T-cell (primary cell): ENCODE measurements at regions not wholly inside any gene's neighbourhood (a gene's known extent, or its start where the extent isn't known, plus 50 kb on each side); places are given as distances from the start of the nearest gene placed in this dataset.

Experiments
- ATAC-seq, 4 experiments: fragments of 200-7000 bp in 3 of 4; fragments of 150-1000 bp in 1 of 4; cut with Tn5 transposase; replicated peaks in 1 of 4; 1 replicate in 3 of 4; 2 replicates in 1 of 4; pipeline ENCODE4 v1.10.0; 2021; ENCODE audit warnings: moderate library complexity in 3 of 4, mild to moderate bottlenecking in 2 of 4, moderate number of reproducible peaks in 1 of 4
- CTCF ChIA-PET, 2 donors: fragments of 300-600 bp; sonication (Branson Sonifier 250); formaldehyde crosslinking; loops; one replicate each; lab custom pipeline; 2022; ENCODE audit warnings: antibody characterized with exemption in 2 of 2; lab: Charles Lee
- POLR2A ChIA-PET, 2 donors: fragments of 300-600 bp; sonication (Branson Sonifier 250); formaldehyde crosslinking; loops; one replicate each; lab custom pipeline; 2022; ENCODE audit warnings: antibody characterized with exemption in 2 of 2; lab: Charles Lee
- DNase-seq, 35 experiments: peaks; one replicate each; pipeline versions ENCODE4 v3.0.0 to v3.0.0-alpha.2; 2013 to 2023
- H3K27ac ChIP-seq: one replicate; pipeline ENCODE4 v1.5.1; 2013; ENCODE audit warnings: low read length
- H3K27me3 ChIP-seq, 2 experiments: replicated peaks in 1 of 2; 1 replicate in 1 of 2; 2 replicates in 1 of 2; pipeline versions ENCODE4 v1.6.1 to v1.7.0; 2013; ENCODE audit warnings: low read length in 1 of 2, mixed read lengths in 1 of 2; ENCODE audit not compliant: control insufficient read depth in 2 of 2, insufficient read depth in 2 of 2; ENCODE audit errors: extremely low read depth in 1 of 2
- H3K36me3 ChIP-seq, 2 donors: 1 replicate in 1 of 2; 2 replicates in 1 of 2; pipeline versions ENCODE4 v1.6.1 to v1.7.0; 2013; ENCODE audit warnings: low read length in 1 of 2; ENCODE audit not compliant: control insufficient read depth in 2 of 2, insufficient read depth in 1 of 2; ENCODE audit errors: extremely low read depth in 1 of 2
- H3K4me1 ChIP-seq, 2 experiments: 1 replicate in 1 of 2; 2 replicates in 1 of 2; pipeline versions ENCODE4 v1.6.1 to v1.7.0; 2013; ENCODE audit warnings: low read length in 2 of 2, mixed read lengths in 1 of 2; ENCODE audit not compliant: insufficient read depth in 2 of 2, control insufficient read depth in 1 of 2; ENCODE audit errors: extremely low read depth in 1 of 2
- H3K4me3 ChIP-seq, 2 donors: 1 replicate in 1 of 2; 2 replicates in 1 of 2; pipeline versions ENCODE4 v1.5.1 to v1.7.0; 2013; ENCODE audit warnings: mild to moderate bottlenecking in 2 of 2, low read length in 1 of 2, moderate library complexity in 1 of 2; ENCODE audit not compliant: control insufficient read depth in 1 of 2; ENCODE audit errors: extremely low read depth in 1 of 2
- H3K9me3 ChIP-seq: 2 replicates; pipeline ENCODE4 v1.7.0; 2013
- H3K27ac Mint-ChIP-seq, 2 donors: one replicate each; pipeline ENCODE4 v1.8.0; 2020 to 2021; ENCODE audit warnings: mild to moderate bottlenecking in 2 of 2, mixed read lengths in 2 of 2
- H3K27me3 Mint-ChIP-seq, 2 donors: one replicate each; pipeline ENCODE4 v1.8.0; 2021 to 2022; ENCODE audit warnings: mixed read lengths in 2 of 2
- H3K36me3 Mint-ChIP-seq: one replicate; pipeline ENCODE4 v1.8.0; 2021; ENCODE audit warnings: mixed read lengths
- H3K4me1 Mint-ChIP-seq, 3 donors: one replicate each; pipeline ENCODE4 v1.8.0; 2020 to 2022; ENCODE audit warnings: mixed read lengths in 3 of 3, mild to moderate bottlenecking in 1 of 3
- H3K4me3 Mint-ChIP-seq, 3 donors: one replicate each; pipeline ENCODE4 v1.8.0; 2020 to 2022; ENCODE audit warnings: mild to moderate bottlenecking in 3 of 3, mixed read lengths in 3 of 3, moderate library complexity in 3 of 3
- H3K9me3 Mint-ChIP-seq, 3 donors: one replicate each; pipeline ENCODE4 v1.8.0; 2020 to 2022; ENCODE audit warnings: mixed read lengths in 3 of 3
- WGBS: methylation state at CpG from one replicate; pipeline ENCODE4 v1.1.5; 2013; ENCODE audit warnings: missing lambda C conversion rate; ENCODE audit not compliant: insufficient coverage; 5-methylcytosine and 5-hydroxymethylcytosine counted together

DNA sequence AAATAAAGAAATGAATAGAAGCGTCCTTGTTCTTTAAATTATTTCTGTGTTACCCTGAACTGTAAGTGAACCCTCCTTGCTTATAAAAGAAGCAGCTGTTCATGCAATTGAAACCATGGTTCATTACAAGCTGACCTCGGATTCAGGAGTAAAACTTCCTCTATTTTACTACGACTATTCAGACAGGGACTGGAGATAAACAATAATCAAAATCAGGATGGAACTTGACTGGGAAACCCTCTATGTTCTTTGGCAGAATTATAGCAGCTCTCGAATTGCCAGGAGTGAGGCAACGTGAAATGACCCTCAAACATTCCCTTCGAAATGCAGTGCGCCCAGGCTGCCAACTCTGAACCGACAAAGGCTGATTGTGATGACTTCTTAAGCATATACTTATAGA lies 172.1 kb downstream of the CYP26A1 start:
- H3K27me3 Mint-ChIP-seq, result peaks cover 11 to 17% of the 10 kb centered on the region in 2 donors
- no peaks in the 10 kb centered on the region for H3K36me3 Mint-ChIP-seq
- ChIA-PET POLR2A (no interaction called here), CTCF (no interaction called here)
- Histone ChIP-seq H3K27me3 (peaks cover 0 to 3% of the 10 kb centered on the region in 2 experiments), H3K27ac (no peak overlapping the region), H3K36me3 (no peaks in the 10 kb centered on the region), H3K9me3 (no peaks in the 10 kb centered on the region), H3K4me1 (no peaks in the 10 kb centered on the region), H3K4me3 (no peak overlapping the region)
- DNase-seq (no peak), ATAC-seq (no peak)
- H3K4me1 Mint-ChIP-seq, result no peaks in the 10 kb centered on the region
- 59% methylated on average over 3 of the region's 8 CpGs for WGBS
- H3K9me3 Mint-ChIP-seq, result no peaks in the 10 kb centered on the region
- H3K27ac Mint-ChIP-seq, result no peak overlapping the region
- H3K4me3 Mint-ChIP-seq, result no peak overlapping the region

DNA sequence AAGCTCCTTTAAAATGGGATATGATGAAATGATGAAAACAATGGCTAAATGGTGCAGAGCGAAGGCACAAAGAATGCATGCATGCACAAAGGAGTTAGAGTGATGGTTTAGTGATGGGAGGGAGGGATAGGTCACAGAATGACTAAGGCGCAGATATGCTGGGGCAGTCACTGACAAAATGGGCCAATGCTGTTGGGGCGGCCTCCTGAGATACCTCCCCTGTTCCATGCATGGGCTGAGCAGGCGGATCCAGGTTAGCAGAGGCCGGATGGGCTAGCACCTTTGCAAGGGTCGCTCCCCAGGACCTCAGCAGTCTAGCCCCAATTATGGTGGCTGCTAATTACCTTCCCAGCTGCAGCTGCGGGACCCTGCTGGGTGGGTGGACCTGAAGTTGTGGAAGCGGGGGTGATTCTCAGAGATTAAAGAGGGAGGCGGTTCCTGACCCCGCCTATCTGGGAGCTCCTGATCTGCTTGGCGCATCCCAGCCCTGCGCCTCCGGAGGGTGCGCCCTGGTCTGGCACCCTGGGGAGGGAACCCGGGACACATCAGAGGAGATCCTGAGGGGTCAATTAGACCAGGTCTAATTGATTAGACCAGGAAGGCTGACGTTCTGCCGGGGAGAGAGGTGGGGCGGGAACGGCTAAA lies 175.0 kb downstream of the CYP26A1 start:
- Mint-ChIP-seq H3K27me3 (peaks cover 5 to 12% of the 10 kb centered on the region in 2 donors), H3K36me3 (no peaks in the 10 kb centered on the region), H3K9me3 (no peaks in the 10 kb centered on the region), H3K4me3 (no peak overlapping the region), H3K4me1 (no peaks in the 10 kb centered on the region), H3K27ac (no peak overlapping the region)
- no peaks in the 10 kb centered on the region for H3K9me3 ChIP-seq
- no peaks in the 10 kb centered on the region for H3K4me1 ChIP-seq
- no peak overlapping the region for H3K27ac ChIP-seq
- no peaks in the 10 kb centered on the region for H3K36me3 ChIP-seq
- WGBS, result 82% methylated on average over 19 of the region's 19 CpGs
- peaks cover 0 to 3% of the 10 kb centered on the region in 2 experiments for H3K27me3 ChIP-seq
- ATAC-seq, result no peak
- H3K4me3 ChIP-seq, result no peak overlapping the region
- ChIA-PET CTCF (no interaction called here), POLR2A (no interaction called here)
- DNase-seq, result no peak

DNA sequence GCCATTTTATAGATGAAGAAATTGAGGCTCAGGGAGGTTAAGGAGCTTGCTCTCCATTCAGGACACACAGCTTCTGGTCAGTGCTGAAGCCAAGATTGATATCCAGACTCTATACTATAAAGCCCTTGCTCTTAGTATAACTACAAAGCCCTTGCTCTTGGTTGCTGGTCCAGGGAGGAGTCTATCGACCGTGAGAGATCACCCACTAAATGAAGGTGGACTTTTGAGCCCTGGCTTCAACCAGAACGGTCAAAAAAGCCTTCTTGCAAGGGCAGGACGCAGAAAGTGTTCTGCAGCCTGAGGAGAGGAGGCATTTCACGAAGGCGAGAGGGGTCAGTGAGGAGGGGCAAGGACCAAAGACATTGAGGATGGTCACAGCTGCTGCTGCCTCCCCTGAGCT lies 176.3 kb downstream of the CYP26A1 start:
- Histone ChIP-seq H3K9me3 (no peaks in the 10 kb centered on the region), H3K4me3 (no peak overlapping the region), H3K27me3 (no peaks in the 10 kb centered on the region), H3K4me1 (no peaks in the 10 kb centered on the region), H3K27ac (no peak overlapping the region), H3K36me3 (no peaks in the 10 kb centered on the region)
- Mint-ChIP-seq H3K27ac (no peak overlapping the region), H3K36me3 (no peaks in the 10 kb centered on the region), H3K27me3 (peaks cover 4 to 8% of the 10 kb centered on the region in 2 donors), H3K4me1 (no peaks in the 10 kb centered on the region), H3K9me3 (no peaks in the 10 kb centered on the region), H3K4me3 (no peak overlapping the region)
- DNase-seq (no peak), ATAC-seq (no peak)
- CTCF ChIA-PET, result interaction anchor here in 1 of 2 donors (1.0 kb wide), 1 partner anchor 134 kb away, joined by 3 read pairs; no protein-coding TSS in a partner anchor
- POLR2A ChIA-PET, result interaction anchor here in 1 of 2 donors (0.6 kb wide), 1 partner anchor 119 kb away, joined by 3 read pairs; no protein-coding TSS in a partner anchor
- WGBS, result no CpG with 5 or more reads among the region's 6 CpGs

DNA sequence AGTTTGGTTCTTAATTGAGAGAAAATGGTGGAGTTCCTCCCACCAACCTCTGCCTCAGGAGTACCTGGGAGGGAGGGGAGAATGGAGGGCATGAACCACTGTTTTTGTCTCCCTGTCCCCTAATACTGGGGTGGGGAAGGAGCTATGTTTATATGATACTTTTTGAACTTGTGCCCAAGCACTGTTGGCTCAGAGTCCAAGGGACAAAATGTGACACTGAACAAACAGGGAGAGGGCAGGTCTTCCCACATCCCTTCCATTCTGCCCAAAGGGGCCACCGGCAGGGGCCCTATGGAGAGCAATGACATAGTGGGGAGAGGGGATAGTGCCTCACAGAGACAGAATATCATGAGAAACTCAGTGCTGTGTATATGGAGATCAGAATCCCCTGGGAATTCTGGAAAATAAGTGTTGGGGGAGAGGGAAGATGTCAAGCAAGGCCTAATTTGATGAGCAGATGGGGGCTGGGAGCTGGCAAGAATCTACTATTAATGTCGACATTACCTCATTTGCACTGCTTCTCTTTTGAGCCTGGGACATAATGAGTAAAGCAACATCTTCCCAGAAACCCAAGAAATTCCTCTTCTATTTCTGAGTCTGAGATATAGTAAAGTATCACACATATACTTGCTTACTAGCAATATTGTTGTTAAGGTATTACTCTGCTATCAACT lies 180.6 kb downstream of the CYP26A1 start:
- no peaks in the 10 kb centered on the region for H3K4me1 Mint-ChIP-seq
- ChIA-PET CTCF (interaction anchor here in 1 of 2 donors (1.2 kb wide), 1 partner anchor 18 kb away, joined by 4 read pairs; no protein-coding TSS in a partner anchor), POLR2A (no interaction called here)
- Histone ChIP-seq H3K27ac (no peak overlapping the region), H3K27me3 (no peaks in the 10 kb centered on the region), H3K9me3 (no peaks in the 10 kb centered on the region), H3K4me3 (no peak overlapping the region), H3K4me1 (no peaks in the 10 kb centered on the region), H3K36me3 (no peaks in the 10 kb centered on the region)
- H3K27me3 Mint-ChIP-seq, result no peaks in the 10 kb centered on the region
- WGBS, result no CpG with 5 or more reads among the region's 2 CpGs
- no peak for DNase-seq
- no peak overlapping the region for H3K4me3 Mint-ChIP-seq
- no peak for ATAC-seq
- H3K36me3 Mint-ChIP-seq, result no peaks in the 10 kb centered on the region
- H3K9me3 Mint-ChIP-seq, result no peaks in the 10 kb centered on the region
- H3K27ac Mint-ChIP-seq, result no peak overlapping the region

- no peak overlapping the region for H3K27ac ChIP-seq
- no peaks in the 10 kb centered on the region for H3K9me3 Mint-ChIP-seq
- no CpG with 5 or more reads among the region's 1 CpG for WGBS
- no peaks in the 10 kb centered on the region for H3K27me3 Mint-ChIP-seq
- ChIA-PET POLR2A (no interaction called here), CTCF (interaction anchor here in 1 of 2 donors (0.5 kb wide), 1 partner anchor 287 kb away, joined by 3 read pairs; no protein-coding TSS in a partner anchor)
- no peak overlapping the region for H3K4me3 ChIP-seq
- no peaks in the 10 kb centered on the region for H3K36me3 ChIP-seq
- H3K27ac Mint-ChIP-seq, result no peak overlapping the region
- no peaks in the 10 kb centered on the region for H3K36me3 Mint-ChIP-seq
- no peaks in the 10 kb centered on the region for H3K4me1 ChIP-seq
- no peaks in the 10 kb centered on the region for H3K27me3 ChIP-seq
- no peaks in the 10 kb centered on the region for H3K4me1 Mint-ChIP-seq
- ATAC-seq, result no peak
- no peaks in the 10 kb centered on the region for H3K9me3 ChIP-seq
- H3K4me3 Mint-ChIP-seq, result no peak overlapping the region
- DNase-seq, result no peak
These were observed 181.9 kb downstream of the CYP26A1 start for GRCh38 chr10:93255546-93255945.
